H1 (cell line): ENCODE measurements at regions not wholly inside any gene's neighbourhood (a gene's known extent, or its start where the extent isn't known, plus 50 kb on each side); places are given as distances from the start of the nearest gene placed in this dataset.

Experiments
- CTCF ChIP-seq, 3 experiments: IDR thresholded peaks; 1 replicate in 2 of 3; 2 replicates in 1 of 3; pipeline versions ENCODE4 v1.5.1 to v1.6.1; 2011; ENCODE audit warnings: low read length in 3 of 3, mild to moderate bottlenecking in 3 of 3, inconsistent platforms in 2 of 3, low read depth in 1 of 3, moderate library complexity in 1 of 3; ENCODE audit not compliant: insufficient read depth in 1 of 3; ENCODE audit errors: control extremely low read depth in 1 of 3
- MAFK ChIP-seq: IDR thresholded peaks from 2 replicates; pipeline ENCODE4 v1.6.1; 2012; ENCODE audit warnings: low read depth, mild to moderate bottlenecking, improper control_type of control experiment, low read length
- POLR2A ChIP-seq, 2 experiments: IDR thresholded peaks; 1 replicate in 1 of 2; 2 replicates in 1 of 2; pipeline ENCODE4 v1.6.1; 2011; ENCODE audit warnings: low read depth in 2 of 2, low read length in 2 of 2, mild to moderate bottlenecking in 2 of 2; ENCODE audit errors: control extremely low read depth in 1 of 2
- RFX5 ChIP-seq: IDR thresholded peaks from 2 replicates; pipeline ENCODE4 v1.6.1; 2011; ENCODE audit warnings: low read depth, low read length, improper control_type of control experiment, borderline replicate concordance
- RNF2 ChIP-seq: fragments of 200-900, 300-1000 bp; sonication (generic); IDR thresholded peaks from 2 replicates; pipeline ENCODE4 v1.7.1; 2016; ENCODE audit warnings: borderline replicate concordance, low read depth, mild to moderate bottlenecking, antibody characterized with exemption, low read length; ENCODE audit not compliant: poor library complexity, severe bottlenecking; ENCODE audit errors: missing control alignments

DNA sequence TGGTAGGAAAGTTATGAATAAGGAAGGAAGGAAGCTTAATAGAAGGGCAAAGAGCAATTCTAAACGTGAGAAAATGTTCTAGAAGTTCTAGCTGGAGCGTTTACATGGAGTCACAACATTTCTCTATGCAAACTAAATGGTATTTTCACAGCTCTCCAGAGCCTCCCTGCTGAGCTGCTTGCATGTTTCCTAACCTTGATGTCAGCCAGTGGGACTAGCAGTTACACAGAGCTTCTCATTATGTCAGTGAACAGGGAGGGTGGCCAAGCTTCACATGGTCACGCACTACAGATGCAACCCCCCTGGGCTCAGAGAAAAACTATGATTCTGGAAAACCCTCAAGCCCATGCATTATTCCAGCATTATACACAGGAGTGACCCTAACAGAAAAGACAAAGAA is 153.4 kb upstream of the CCDC150 start:
- no peak for TF ChIP-seq CTCF (IDR thresholded peaks at IDR 0.05; ENCODE audit: control extremely low read depth in 1 of 3, insufficient read depth in 1 of 3, low read depth in 1 of 3, low read length in 3 of 3)
- no peak for TF ChIP-seq MAFK
- TF ChIP-seq RFX5: no peak
- TF ChIP-seq POLR2A (IDR thresholded peaks at IDR 0.05; ENCODE audit: control extremely low read depth in 1 of 2, low read depth in 2 of 2, low read length in 2 of 2): no peak
- no peak for TF ChIP-seq RNF2
